Ascending aorta (tissue), 2 donors: ENCODE measurements at regions not wholly inside any gene's neighbourhood (a gene's known extent, or its start where the extent isn't known, plus 50 kb on each side); places are given as distances from the start of the nearest gene placed in this dataset.

Source experiments
- DNase-seq, 2 donors: peaks; one replicate each; pipeline ENCODE4 v3.0.0-alpha.2; 2019; ENCODE audit warnings: low spot score in 2 of 2
- H3K27ac ChIP-seq, 2 donors: fragments of 200-600 bp; sonication (generic); one replicate each; pipeline ENCODE4 v1.5.1; 2016 to 2017; ENCODE audit warnings: mild to moderate bottlenecking in 1 of 2
- H3K27me3 ChIP-seq: fragments of 200-600 bp; sonication (generic); one replicate; pipeline ENCODE4 v1.5.1; 2017
- H3K36me3 ChIP-seq, 2 donors: fragments of 200-600 bp; sonication (generic); one replicate each; pipeline ENCODE4 v1.5.1; 2016
- H3K4me1 ChIP-seq, 2 donors: fragments of 200-600 bp; sonication (generic); one replicate each; pipeline ENCODE4 v1.5.1; 2016 to 2017; ENCODE audit warnings: mild to moderate bottlenecking in 1 of 2
- H3K4me3 ChIP-seq, 2 donors: fragments of 200-600 bp; sonication (generic); one replicate each; pipeline ENCODE4 v1.5.1; 2016 to 2017; ENCODE audit warnings: mild to moderate bottlenecking in 1 of 2
- H3K9me3 ChIP-seq, 2 donors: fragments of 200-600 bp; sonication (generic); one replicate each; pipeline ENCODE4 v1.5.1; 2016
- CTCF ChIP-seq, 3 experiments: fragments of 200-600 bp in 2 of 3; fragments of 450-650 bp in 1 of 3; sonication (generic) in 2 of 3; IDR thresholded peaks; one replicate each; pipeline ENCODE4 v1.5.1; 2016 to 2019; ENCODE audit warnings: antibody characterized with exemption in 3 of 3, mild to moderate bottlenecking in 1 of 3, moderate library complexity in 1 of 3
- intact Hi-C: fragments of 100-400 bp; cut with DNase I; formaldehyde crosslinking; loops from one replicate; pipeline ENCODE4 v1.15.1; 2023

GRCh38 chr11:16412525-16413172 lies 56.3 kb upstream of the SOX6 start:
- intact Hi-C loops: no loop called here
- Histone ChIP-seq H3K27me3 (no peaks in the 10 kb centered on the region), H3K4me3 (no peak overlapping the region), H3K4me1 (no peaks in the 10 kb centered on the region), H3K36me3 (no peaks in the 10 kb centered on the region), H3K27ac (no peak overlapping the region), H3K9me3 (no peaks in the 10 kb centered on the region)
- no peak for TF ChIP-seq CTCF (IDR thresholded peaks at IDR 0.05)
- DNase-seq: no peak

DNA sequence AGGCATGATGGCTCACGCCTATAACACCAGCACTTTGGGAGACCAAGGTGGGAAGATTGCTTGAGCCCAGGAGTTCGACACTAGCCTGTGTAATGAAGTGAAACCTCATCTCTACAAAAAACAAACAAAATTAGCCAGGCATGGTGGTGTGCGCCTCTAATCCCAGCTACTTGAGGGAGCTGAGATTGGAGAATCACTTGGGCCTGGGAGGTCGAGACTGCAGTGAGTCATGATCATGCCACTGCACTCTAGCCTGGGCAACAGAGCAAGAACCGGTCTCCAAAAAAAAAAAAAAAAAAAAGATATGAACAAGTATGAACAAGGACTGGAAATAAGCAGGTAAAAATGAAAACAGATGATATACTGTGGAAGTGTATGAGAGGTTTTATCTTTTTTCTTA lies 54.1 kb upstream of the SOX6 start:
- no peak for DNase-seq

DNA sequence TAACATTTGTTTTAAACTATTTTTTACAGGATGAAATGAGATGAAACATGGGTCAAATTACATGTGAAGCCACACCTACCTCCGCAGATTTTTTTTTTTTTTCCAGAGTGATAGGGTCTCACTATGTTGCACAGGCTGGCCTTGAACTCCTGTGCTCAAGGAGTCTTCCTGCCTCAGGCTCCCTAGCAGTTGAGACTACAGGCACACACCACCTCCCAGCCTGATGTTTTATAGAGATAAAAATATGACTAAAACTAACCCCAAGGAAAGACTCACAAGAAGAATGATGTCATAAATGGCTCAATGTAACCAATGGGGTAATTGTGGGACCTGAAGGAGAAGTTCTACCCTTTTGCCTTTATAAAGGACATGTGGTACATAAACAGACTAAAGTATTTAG lies 52.3 kb upstream of the SOX6 start:
- H3K36me3 ChIP-seq: no peaks in the 10 kb centered on the region
- intact Hi-C loops: no loop called here
- H3K4me1 ChIP-seq: no peaks in the 10 kb centered on the region
- H3K4me3 ChIP-seq: no peak overlapping the region
- TF ChIP-seq CTCF (IDR thresholded peaks at IDR 0.05): no peak
- H3K9me3 ChIP-seq: no peaks in the 10 kb centered on the region
- H3K27me3 ChIP-seq: no peaks in the 10 kb centered on the region
- no peak overlapping the region for H3K27ac ChIP-seq
- DNase-seq: no peak

More for the DNA sequence above, 54.1 kb upstream of the SOX6 start:
- Histone ChIP-seq H3K4me3 (no peak overlapping the region), H3K36me3 (no peaks in the 10 kb centered on the region), H3K27me3 (no peaks in the 10 kb centered on the region), H3K4me1 (no peaks in the 10 kb centered on the region), H3K27ac (no peak overlapping the region), H3K9me3 (no peaks in the 10 kb centered on the region)
- TF ChIP-seq CTCF (IDR thresholded peaks at IDR 0.05): no peak
- intact Hi-C loops: no loop called here

GRCh38 chr11:16406226-16406625 lies 49.9 kb upstream of the SOX6 start:
- Histone ChIP-seq H3K36me3 (no peaks in the 10 kb centered on the region), H3K9me3 (no peaks in the 10 kb centered on the region), H3K27ac (no peak overlapping the region), H3K4me3 (no peak overlapping the region), H3K4me1 (no peaks in the 10 kb centered on the region), H3K27me3 (no peaks in the 10 kb centered on the region)
- no peak for TF ChIP-seq CTCF (IDR thresholded peaks at IDR 0.05)
- no peak for DNase-seq
- intact Hi-C loops: no loop called here
